NCI-H524 treated with DMSO at 0.1 percent for 48 hours (cell line): ENCODE measurements at regions not wholly inside any gene's neighbourhood (a gene's known extent, or its start where the extent isn't known, plus 50 kb on each side); places are given as distances from the start of the nearest gene placed in this dataset.

Source experiments
- DNase-seq: peaks from one replicate; lab custom pipeline; 2025; lab: John Stamatoyannopoulos, UW

- no peak for DNase-seq
These were observed 209.3 kb upstream of the MYT1L start for GRCh38 chr2:2540406-2540805.

- DNase-seq = no peak
These were observed 205.5 kb upstream of the MYT1L start for GRCh38 chr2:2536416-2537056.

GRCh38 chr2:2530334-2530733 is 199.3 kb upstream of the MYT1L start:
- no peak for DNase-seq

- DNase-seq = no peak
These were observed 197.8 kb upstream of the MYT1L start for GRCh38 chr2:2528846-2529245.

- no peak for DNase-seq
These were observed 196.1 kb upstream of the MYT1L start for GRCh38 chr2:2527148-2527547.

GRCh38 chr2:2524348-2524941 is 193.4 kb upstream of the MYT1L start:
- DNase-seq = no peak

GRCh38 chr2:2523461-2524347 is 192.6 kb upstream of the MYT1L start:
- DNase-seq = no peak

GRCh38 chr2:2520401-2520811 is 189.3 kb upstream of the MYT1L start:
- no peak for DNase-seq

GRCh38 chr2:2519381-2519780 is 188.3 kb upstream of the MYT1L start:
- no peak for DNase-seq

- DNase-seq = no peak
These were observed 186.3 kb upstream of the MYT1L start for GRCh38 chr2:2517399-2517798.

GRCh38 chr2:2516386-2516785 is 185.3 kb upstream of the MYT1L start:
- no peak for DNase-seq

GRCh38 chr2:2512931-2513330 is 181.9 kb upstream of the MYT1L start:
- DNase-seq = no peak

- no peak for DNase-seq
These were observed 176.4 kb upstream of the MYT1L start for GRCh38 chr2:2507417-2507997.

GRCh38 chr2:2506536-2506935 is 175.5 kb upstream of the MYT1L start:
- no peak for DNase-seq

- DNase-seq = no peak
These were observed 174.5 kb upstream of the MYT1L start for GRCh38 chr2:2505604-2506003.

- DNase-seq = no peak
These were observed 172.9 kb upstream of the MYT1L start for GRCh38 chr2:2503864-2504418.

- DNase-seq = no peak
These were observed 171.1 kb upstream of the MYT1L start for GRCh38 chr2:2502201-2502549.

- DNase-seq = no peak
These were observed 170.6 kb upstream of the MYT1L start for GRCh38 chr2:2501454-2502200.

- DNase-seq = no peak
These were observed 164.5 kb upstream of the MYT1L start for GRCh38 chr2:2495606-2496005.

GRCh38 chr2:2493496-2493895 is 162.4 kb upstream of the MYT1L start:
- no peak for DNase-seq

- no peak for DNase-seq
These were observed 161.7 kb upstream of the MYT1L start for GRCh38 chr2:2492800-2493199.

- no peak for DNase-seq
These were observed 160.9 kb upstream of the MYT1L start for GRCh38 chr2:2491964-2492363.
